ENCODE measurements at regions not wholly inside any gene's neighbourhood (a gene's known extent, or its start where the extent isn't known, plus 50 kb on each side); places are given as distances from the start of the nearest gene placed in this dataset.

- Histone ChIP-seq H3K9me3 (ENCODE audit: insufficient read depth, low read length) (no peaks in the 10 kb centered on the region), H3K9ac (ENCODE audit: insufficient read length, low read depth) (no peak overlapping the region), H3K4me3 (ENCODE audit: insufficient read length, low read depth) (no peak overlapping the region), H3K36me3 (ENCODE audit: insufficient read depth, insufficient read length, low read length) (no peaks in the 10 kb centered on the region), H3K4me1 (ENCODE audit: insufficient read depth, insufficient read length) (no peaks in the 10 kb centered on the region), H3K27me3 (ENCODE audit: insufficient read depth, insufficient read length) (no peaks in the 10 kb centered on the region)
- DNase-seq (ENCODE audit: low read depth, low spot score) = no peak
- TF ChIP-seq SUZ12 (IDR thresholded peaks at IDR 0.05; ENCODE audit: extremely low read depth, insufficient read depth, insufficient read length) = no peak
- no peak for TF ChIP-seq ZNF274 (IDR thresholded peaks at IDR 0.05; ENCODE audit: low read depth, low read length)
Measured at GRCh38 chr6:159481897-159482296, 211.1 kb downstream of the SOD2 start.

- DNase-seq (ENCODE audit: low read depth, low spot score) = no peak
- TF ChIP-seq SUZ12 (IDR thresholded peaks at IDR 0.05; ENCODE audit: extremely low read depth, insufficient read depth, insufficient read length) = no peak
- no peaks in the 10 kb centered on the region for H3K9me3 ChIP-seq (ENCODE audit: insufficient read depth, low read length)
- H3K4me1 ChIP-seq (ENCODE audit: insufficient read depth, insufficient read length) = no peaks in the 10 kb centered on the region
- H3K36me3 ChIP-seq (ENCODE audit: insufficient read depth, insufficient read length, low read length) = no peaks in the 10 kb centered on the region
- H3K9ac ChIP-seq (ENCODE audit: insufficient read length, low read depth) = no peak overlapping the region
- no peaks in the 10 kb centered on the region for H3K27me3 ChIP-seq (ENCODE audit: insufficient read depth, insufficient read length)
- no peak overlapping the region for H3K4me3 ChIP-seq (ENCODE audit: insufficient read length, low read depth)
Measured at GRCh38 chr6:159480471-159480870, 212.6 kb downstream of the SOD2 start.

- no peak overlapping the region for H3K9ac ChIP-seq (ENCODE audit: insufficient read length, low read depth)
- DNase-seq (ENCODE audit: low read depth, low spot score) = no peak
- H3K27me3 ChIP-seq (ENCODE audit: insufficient read depth, insufficient read length) = no peaks in the 10 kb centered on the region
- no peaks in the 10 kb centered on the region for H3K36me3 ChIP-seq (ENCODE audit: insufficient read depth, insufficient read length, low read length)
- H3K4me1 ChIP-seq (ENCODE audit: insufficient read depth, insufficient read length) = no peaks in the 10 kb centered on the region
- H3K4me3 ChIP-seq (ENCODE audit: insufficient read length, low read depth) = no peak overlapping the region
- no peaks in the 10 kb centered on the region for H3K9me3 ChIP-seq (ENCODE audit: insufficient read depth, low read length)
- TF ChIP-seq ZNF274 (IDR thresholded peaks at IDR 0.05; ENCODE audit: low read depth, low read length) (no peak), YY1 (IDR thresholded peaks at IDR 0.05; ENCODE audit: insufficient read depth, insufficient read length) (no peak), SUZ12 (IDR thresholded peaks at IDR 0.05; ENCODE audit: extremely low read depth, insufficient read depth, insufficient read length) (no peak)
Measured at GRCh38 chr6:159479146-159479545, 213.9 kb downstream of the SOD2 start.

DNA sequence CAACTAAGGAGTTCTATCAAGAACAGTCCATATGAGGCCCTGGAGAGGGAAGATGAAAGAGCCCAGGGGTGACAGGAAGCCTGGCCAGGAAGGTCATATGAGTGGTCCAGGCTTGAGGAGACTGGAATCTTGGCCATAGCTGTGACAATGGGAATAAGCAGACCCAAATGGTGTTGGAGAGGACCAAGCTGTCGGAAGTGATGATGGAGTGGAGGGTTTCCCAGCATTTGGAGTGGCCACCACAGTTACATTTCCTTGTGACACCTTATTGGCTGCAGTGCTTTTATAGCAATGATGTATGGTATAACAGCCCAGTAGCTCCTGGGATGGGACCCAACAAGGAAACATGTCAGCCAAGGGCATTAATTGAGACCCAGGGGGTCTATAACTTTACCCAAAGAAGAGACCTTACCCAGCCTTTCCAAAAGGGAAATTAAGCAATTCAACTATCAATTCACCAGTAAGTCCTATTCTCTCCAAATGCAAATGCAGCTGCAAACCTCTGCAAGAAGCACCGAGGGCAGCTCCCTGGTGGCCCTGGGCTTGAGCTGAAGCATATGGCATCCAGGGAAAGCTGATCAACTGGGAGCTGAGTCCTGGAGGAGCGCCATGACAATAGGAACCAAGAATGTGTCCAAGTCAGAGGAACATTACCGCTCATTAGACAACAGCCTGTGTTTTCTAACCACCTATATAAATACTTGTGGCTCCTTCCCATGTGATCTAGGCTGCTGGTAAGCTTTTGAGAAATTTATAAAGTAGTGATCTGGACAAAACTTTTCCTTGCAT lies 219.4 kb downstream of the SOD2 start:
- Histone ChIP-seq H3K9me3 (ENCODE audit: insufficient read depth, low read length) (peaks cover 10% of the 10 kb centered on the region; the same call in 1 of the 2 replicates), H3K36me3 (ENCODE audit: insufficient read depth, insufficient read length, low read length) (no peaks in the 10 kb centered on the region), H3K9ac (ENCODE audit: insufficient read length, low read depth) (no peak overlapping the region), H3K4me3 (ENCODE audit: insufficient read length, low read depth) (no peak overlapping the region), H3K4me1 (ENCODE audit: insufficient read depth, insufficient read length) (no peaks in the 10 kb centered on the region), H3K27me3 (ENCODE audit: insufficient read depth, insufficient read length) (no peaks in the 10 kb centered on the region)
- no peak for DNase-seq (ENCODE audit: low read depth, low spot score)
- TF ChIP-seq YY1 (IDR thresholded peaks at IDR 0.05; ENCODE audit: insufficient read depth, insufficient read length) (no peak), SUZ12 (IDR thresholded peaks at IDR 0.05; ENCODE audit: extremely low read depth, insufficient read depth, insufficient read length) (no peak), ZNF274 (IDR thresholded peaks at IDR 0.05; ENCODE audit: low read depth, low read length) (no peak)

GRCh38 chr6:159470397-159470796 lies 222.6 kb downstream of the SOD2 start:
- H3K9ac ChIP-seq (ENCODE audit: insufficient read length, low read depth) = no peak overlapping the region
- no peak for DNase-seq (ENCODE audit: low read depth, low spot score)
- no peaks in the 10 kb centered on the region for H3K4me1 ChIP-seq (ENCODE audit: insufficient read depth, insufficient read length)
- no peak overlapping the region for H3K4me3 ChIP-seq (ENCODE audit: insufficient read length, low read depth)
- TF ChIP-seq YY1 (IDR thresholded peaks at IDR 0.05; ENCODE audit: insufficient read depth, insufficient read length) (no peak), ZNF274 (IDR thresholded peaks at IDR 0.05; ENCODE audit: low read depth, low read length) (no peak), SUZ12 (IDR thresholded peaks at IDR 0.05; ENCODE audit: extremely low read depth, insufficient read depth, insufficient read length) (no peak)
- H3K27me3 ChIP-seq (ENCODE audit: insufficient read depth, insufficient read length) = no peaks in the 10 kb centered on the region
- H3K9me3 ChIP-seq (ENCODE audit: insufficient read depth, low read length) = peaks cover 10% of the 10 kb centered on the region; the same call in 1 of the 2 replicates
- no peaks in the 10 kb centered on the region for H3K36me3 ChIP-seq (ENCODE audit: insufficient read depth, insufficient read length, low read length)

DNA sequence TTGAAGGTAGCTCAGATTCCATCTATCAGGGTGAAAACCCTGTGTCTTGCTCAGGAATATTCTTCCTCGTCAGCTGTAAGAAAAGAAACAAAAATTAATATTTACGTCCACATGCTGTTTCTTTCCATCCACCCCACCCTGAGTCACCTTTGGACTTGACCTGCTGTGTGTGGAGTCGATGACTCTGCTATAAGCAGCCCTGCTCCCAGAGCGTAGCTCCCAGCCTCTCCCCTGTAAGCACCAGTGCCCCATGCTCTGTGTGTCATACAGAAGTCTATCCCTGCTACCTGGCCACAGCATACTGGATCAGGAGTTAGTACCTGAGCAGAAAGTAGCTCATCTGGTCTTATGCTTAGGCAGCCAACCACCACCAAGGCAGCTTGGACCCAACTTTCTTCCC lies 223.6 kb downstream of the SOD2 start:
- Histone ChIP-seq H3K4me1 (ENCODE audit: insufficient read depth, insufficient read length) (no peaks in the 10 kb centered on the region), H3K27me3 (ENCODE audit: insufficient read depth, insufficient read length) (no peaks in the 10 kb centered on the region), H3K9ac (ENCODE audit: insufficient read length, low read depth) (no peak overlapping the region), H3K4me3 (ENCODE audit: insufficient read length, low read depth) (no peak overlapping the region), H3K36me3 (ENCODE audit: insufficient read depth, insufficient read length, low read length) (no peaks in the 10 kb centered on the region), H3K9me3 (ENCODE audit: insufficient read depth, low read length) (peaks cover 10% of the 10 kb centered on the region; the same call in 1 of the 2 replicates)
- no peak for TF ChIP-seq YY1 (IDR thresholded peaks at IDR 0.05; ENCODE audit: insufficient read depth, insufficient read length)
- no peak for TF ChIP-seq ZNF274 (IDR thresholded peaks at IDR 0.05; ENCODE audit: low read depth, low read length)
- no peak for TF ChIP-seq SUZ12 (IDR thresholded peaks at IDR 0.05; ENCODE audit: extremely low read depth, insufficient read depth, insufficient read length)
- DNase-seq (ENCODE audit: low read depth, low spot score) = no peak

- TF ChIP-seq SUZ12 (IDR thresholded peaks at IDR 0.05; ENCODE audit: extremely low read depth, insufficient read depth, insufficient read length) = no peak
- no peak for TF ChIP-seq ZNF274 (IDR thresholded peaks at IDR 0.05; ENCODE audit: low read depth, low read length)
- TF ChIP-seq YY1 (IDR thresholded peaks at IDR 0.05; ENCODE audit: insufficient read depth, insufficient read length) = no peak
- Histone ChIP-seq H3K9me3 (ENCODE audit: insufficient read depth, low read length) (peaks cover 10% of the 10 kb centered on the region; the same call in 1 of the 2 replicates), H3K36me3 (ENCODE audit: insufficient read depth, insufficient read length, low read length) (no peaks in the 10 kb centered on the region), H3K9ac (ENCODE audit: insufficient read length, low read depth) (no peak overlapping the region), H3K27me3 (ENCODE audit: insufficient read depth, insufficient read length) (no peaks in the 10 kb centered on the region), H3K4me1 (ENCODE audit: insufficient read depth, insufficient read length) (no peaks in the 10 kb centered on the region), H3K4me3 (ENCODE audit: insufficient read length, low read depth) (no peak overlapping the region)
- DNase-seq (ENCODE audit: low read depth, low spot score) = no peak
Measured at GRCh38 chr6:159468994-159469393, 224.0 kb downstream of the SOD2 start.

All from NT2/D1 (cell line).